IMR-90 (cell line): ENCODE measurements at regions not wholly inside any gene's neighbourhood (a gene's known extent, or its start where the extent isn't known, plus 50 kb on each side); places are given as distances from the start of the nearest gene placed in this dataset.

Experiments
- ATAC-seq: fragments of 200-7000 bp; cut with Tn5 transposase; 2 replicates; pipeline ENCODE4 v1.9.1; 2020; ENCODE audit warnings: low read depth, mild to moderate bottlenecking, moderate library complexity
- BruUV-seq: library from RNA; stranded (reverse); fragments of 400-500 nt; replicated peaks from 2 replicates; lab custom pipeline; 2021; lab: Mats Ljungman, UMichigan
- CTCF ChIA-PET: fragments of 300-600 bp; formaldehyde crosslinking; extraction: SDS; loops from one replicate; lab custom pipeline; 2021; ENCODE audit warnings: antibody characterized with exemption; lab: Yijun Ruan, JAX
- POLR2A ChIA-PET: fragments of 300-600 bp; sonication (Branson Sonifier 250); formaldehyde crosslinking; loops from one replicate; lab custom pipeline; 2022; ENCODE audit warnings: antibody characterized with exemption; ENCODE audit not compliant: unreplicated experiment; lab: Charles Lee
- DNase-seq: peaks from one replicate; pipeline ENCODE4 v3.0.0; 2013
- H2AFZ ChIP-seq: replicated peaks from 2 replicates; pipeline ENCODE3; 2013; ENCODE audit warnings: low read length, mild to moderate bottlenecking; ENCODE audit not compliant: poor library complexity
- H2AK5ac ChIP-seq: 2 replicates; pipeline ENCODE4 v1.6.1; 2013; ENCODE audit warnings: low read depth, low read length, inconsistent platforms
- H2AK9ac ChIP-seq: replicated peaks from 2 replicates; pipeline ENCODE3; 2013; ENCODE audit warnings: mild to moderate bottlenecking, low read depth, low read length, moderate library complexity; ENCODE audit not compliant: poor library complexity
- H2BK120ac ChIP-seq: 2 replicates; pipeline ENCODE4 v1.6.1; 2013; ENCODE audit warnings: low read depth, low read length, inconsistent platforms
- H2BK15ac ChIP-seq: 3 replicates; pipeline ENCODE4 v1.6.1; 2013; ENCODE audit warnings: low read depth, low read length, inconsistent platforms
- H2BK20ac ChIP-seq: 2 replicates; pipeline ENCODE4 v1.6.1; 2013; ENCODE audit warnings: low read depth, mild to moderate bottlenecking, inconsistent platforms, low read length, moderate library complexity
- H2BK5ac ChIP-seq: 2 replicates; pipeline ENCODE4 v1.6.1; 2013; ENCODE audit warnings: mild to moderate bottlenecking, low read depth, low read length, inconsistent platforms; ENCODE audit not compliant: poor library complexity, severe bottlenecking
- H3K14ac ChIP-seq: replicated peaks from 2 replicates; pipeline ENCODE4 v1.6.1; 2013; ENCODE audit warnings: low read depth, low read length, inconsistent platforms
- H3K18ac ChIP-seq: 2 replicates; pipeline ENCODE4 v1.6.1; 2013; ENCODE audit warnings: low read depth, low read length, control low read depth
- H3K23ac ChIP-seq: 2 replicates; pipeline ENCODE4 v1.6.1; 2013; ENCODE audit warnings: low read depth, low read length, inconsistent platforms
- H3K27ac ChIP-seq: 2 replicates; pipeline ENCODE4 v1.5.1; 2013; ENCODE audit warnings: mild to moderate bottlenecking, control low read depth, low read length; ENCODE audit not compliant: insufficient read depth
- H3K27me3 ChIP-seq: 2 replicates; pipeline ENCODE4 v1.6.1; 2013; ENCODE audit warnings: low read length; ENCODE audit not compliant: control insufficient read depth, insufficient read depth
- H3K36me3 ChIP-seq: 2 replicates; pipeline ENCODE4 v1.6.1; 2013; ENCODE audit warnings: low read length, mixed read lengths; ENCODE audit not compliant: control insufficient read depth, insufficient read depth
- H3K4ac ChIP-seq: 2 replicates; pipeline ENCODE4 v1.6.1; 2013; ENCODE audit warnings: low read depth, low read length, inconsistent platforms
- H3K4me1 ChIP-seq: 2 replicates; pipeline ENCODE4 v1.6.1; 2013; ENCODE audit warnings: low read length, mixed read lengths; ENCODE audit not compliant: control insufficient read depth, insufficient read depth
- H3K4me2 ChIP-seq: 2 replicates; pipeline ENCODE4 v1.6.1; 2013; ENCODE audit warnings: low read depth, mild to moderate bottlenecking, control low read depth, low read length, moderate library complexity
- H3K4me3 ChIP-seq: 2 replicates; pipeline ENCODE4 v1.5.1; 2013; ENCODE audit warnings: low read depth, mild to moderate bottlenecking, control low read depth, low read length, moderate library complexity; ENCODE audit not compliant: insufficient read depth
- H3K56ac ChIP-seq: 2 replicates; pipeline ENCODE4 v1.6.1; 2013; ENCODE audit warnings: low read length, inconsistent platforms; ENCODE audit not compliant: insufficient read depth; ENCODE audit errors: extremely low read depth
- H3K79me1 ChIP-seq, 2 experiments: 2 replicates each; pipeline ENCODE4 v1.6.1; 2013; ENCODE audit warnings: low read length in 2 of 2, inconsistent platforms in 1 of 2, low read depth in 1 of 2
- H3K9ac ChIP-seq: 2 replicates; pipeline ENCODE4 v1.6.1; 2013; ENCODE audit warnings: low read depth, low read length, control low read depth
- H3K9me1 ChIP-seq: 2 replicates; pipeline ENCODE4 v1.6.1; 2013; ENCODE audit warnings: low read length, inconsistent platforms; ENCODE audit not compliant: insufficient read depth
- H3K9me3 ChIP-seq: 2 replicates; pipeline ENCODE4 v1.6.1; 2013; ENCODE audit warnings: low read length; ENCODE audit not compliant: control insufficient read depth, insufficient read depth
- H4K20me1 ChIP-seq: 2 replicates; pipeline ENCODE4 v1.6.1; 2013; ENCODE audit warnings: low read length, inconsistent platforms; ENCODE audit not compliant: insufficient read depth
- H4K5ac ChIP-seq: 2 replicates; pipeline ENCODE4 v1.6.1; 2013; ENCODE audit warnings: mild to moderate bottlenecking, low read depth, low read length, control low read depth
- H4K8ac ChIP-seq, 2 experiments: 2 replicates each; pipeline ENCODE4 v1.6.1; 2013; ENCODE audit warnings: low read depth in 2 of 2, low read length in 2 of 2, control low read depth in 1 of 2, inconsistent platforms in 1 of 2
- H4K91ac ChIP-seq: 2 replicates; pipeline ENCODE4 v1.6.1; 2013; ENCODE audit warnings: low read depth, low read length, inconsistent platforms; ENCODE audit not compliant: insufficient read depth
- POLR2A ChIP-seq: IDR thresholded peaks from 2 replicates; pipeline ENCODE4 v1.6.1; 2012; ENCODE audit warnings: mild to moderate bottlenecking, low read depth, low read length
- RCOR1 ChIP-seq: IDR thresholded peaks from 2 replicates; pipeline ENCODE4 v1.6.1; 2012; ENCODE audit warnings: mild to moderate bottlenecking, low read length, improper control_type of control experiment; ENCODE audit not compliant: insufficient replicate concordance
- WGBS, 2 experiments: methylation state at CpG; one replicate each; pipeline versions ENCODE4 v1.1.5 to v1.1.7; 2013; ENCODE audit warnings: missing lambda C conversion rate in 2 of 2; ENCODE audit not compliant: insufficient read length in 1 of 2; ENCODE audit errors: extremely low coverage in 2 of 2; 5-methylcytosine and 5-hydroxymethylcytosine counted together
- dilution Hi-C: fragments of 300-500 bp; cut with HindIII; formaldehyde crosslinking; loops from one replicate; pipeline ENCODE4 v1.14.3; 2018; ENCODE audit warnings: low sequenced_read_pairs; ENCODE audit not compliant: unreplicated experiment
- in situ Hi-C: fragments of 300-500 bp; cut with MboI; formaldehyde crosslinking; loops from 3 replicates; pipeline ENCODE4 v1.14.3; 2019; ENCODE audit warnings: low sequenced_read_pairs, inconsistent platforms, mixed read lengths
- intact Hi-C: fragments of 100-400 bp; cut with micrococcal nuclease; formaldehyde crosslinking; loops from 2 replicates; pipeline ENCODE4 v1.10.0; 2022
- TF ChIP-seq, protein P1 (sequence below): conservative IDR thresholded peaks from 2 replicates; pipeline ENCODE4 v1.5.1; 2012; ENCODE audit warnings: mild to moderate bottlenecking, low read depth, low read length, improper control_type of control experiment

DNA sequence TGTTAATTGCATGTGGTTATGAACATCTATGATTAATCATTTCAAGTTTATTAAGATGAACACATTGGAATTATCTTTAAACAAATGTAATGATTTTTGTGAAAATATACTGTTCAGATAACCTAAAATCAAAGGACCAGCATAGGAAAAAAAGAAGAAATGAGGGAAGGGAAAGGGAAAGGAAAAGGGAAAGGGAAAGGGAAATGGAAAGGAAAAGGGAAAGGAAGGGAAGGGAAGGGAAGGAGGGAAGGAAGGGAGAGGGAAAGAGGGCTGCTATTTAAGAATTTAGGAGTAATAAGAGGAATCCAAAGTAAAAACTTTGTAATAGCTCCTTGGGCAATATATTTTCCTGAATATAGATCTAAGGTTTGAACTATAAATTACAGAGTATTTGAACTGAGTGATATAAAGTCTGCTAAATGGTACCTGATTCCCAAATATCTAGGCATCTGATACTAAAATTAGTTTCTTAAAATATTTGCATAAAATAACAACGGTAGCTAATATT is 726.3 kb downstream of the EPHA4 start:
- ChIA-PET CTCF (no interaction called here), POLR2A (no interaction called here)
- DNase-seq (no peak), ATAC-seq (no peak)
- H3K27ac ChIP-seq: no peak overlapping the region
- H2BK15ac ChIP-seq: no peak overlapping the region
- H3K36me3 ChIP-seq: no peaks in the 10 kb centered on the region
- no peak overlapping the region for H3K4me2 ChIP-seq
- dilution Hi-C loops: no loop called here
- H3K18ac ChIP-seq: no peak overlapping the region
- BruUV-seq: no TSS peak
- no peak overlapping the region for H2BK20ac ChIP-seq
- no peak overlapping the region for H3K14ac ChIP-seq
- no peaks in the 10 kb centered on the region for H3K27me3 ChIP-seq
- H3K9me1 ChIP-seq: no peaks in the 10 kb centered on the region
- H3K4ac ChIP-seq: no peak overlapping the region
- no peak overlapping the region for H2AFZ ChIP-seq
- no peak overlapping the region for H4K91ac ChIP-seq
- TF ChIP-seq RCOR1 (no peak), POLR2A (no peak)
- TF ChIP-seq, protein P1, sequence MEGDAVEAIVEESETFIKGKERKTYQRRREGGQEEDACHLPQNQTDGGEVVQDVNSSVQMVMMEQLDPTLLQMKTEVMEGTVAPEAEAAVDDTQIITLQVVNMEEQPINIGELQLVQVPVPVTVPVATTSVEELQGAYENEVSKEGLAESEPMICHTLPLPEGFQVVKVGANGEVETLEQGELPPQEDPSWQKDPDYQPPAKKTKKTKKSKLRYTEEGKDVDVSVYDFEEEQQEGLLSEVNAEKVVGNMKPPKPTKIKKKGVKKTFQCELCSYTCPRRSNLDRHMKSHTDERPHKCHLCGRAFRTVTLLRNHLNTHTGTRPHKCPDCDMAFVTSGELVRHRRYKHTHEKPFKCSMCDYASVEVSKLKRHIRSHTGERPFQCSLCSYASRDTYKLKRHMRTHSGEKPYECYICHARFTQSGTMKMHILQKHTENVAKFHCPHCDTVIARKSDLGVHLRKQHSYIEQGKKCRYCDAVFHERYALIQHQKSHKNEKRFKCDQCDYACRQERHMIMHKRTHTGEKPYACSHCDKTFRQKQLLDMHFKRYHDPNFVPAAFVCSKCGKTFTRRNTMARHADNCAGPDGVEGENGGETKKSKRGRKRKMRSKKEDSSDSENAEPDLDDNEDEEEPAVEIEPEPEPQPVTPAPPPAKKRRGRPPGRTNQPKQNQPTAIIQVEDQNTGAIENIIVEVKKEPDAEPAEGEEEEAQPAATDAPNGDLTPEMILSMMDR: no peak
- H3K9me3 ChIP-seq: no peaks in the 10 kb centered on the region
- no CpG with 5 or more reads among the region's 1 CpG for WGBS, 2 experiments
- H2BK120ac ChIP-seq: no peak overlapping the region
- no peaks in the 10 kb centered on the region for H3K79me1 ChIP-seq
- H4K8ac ChIP-seq: no peak overlapping the region
- H4K20me1 ChIP-seq: no peaks in the 10 kb centered on the region
- H3K4me3 ChIP-seq: no peak overlapping the region
- H3K4me1 ChIP-seq: 0 out of 2 replicates have a peak, but pooled peaks cover 2% of the 10 kb centered on the region
- H2AK5ac ChIP-seq: no peak overlapping the region
- no peak overlapping the region for H2AK9ac ChIP-seq
- H3K9ac ChIP-seq: no peak overlapping the region
- intact Hi-C loops: loop anchor here (5.0 to 10.0 kb wide), 2 partner anchors 579 to 726 kb away; partner anchors contain the start of gene EPHA4
- H3K56ac ChIP-seq: no peak overlapping the region
- H4K5ac ChIP-seq: no peak overlapping the region
- H3K23ac ChIP-seq: no peak overlapping the region
- in situ Hi-C loops: no loop called here
- no peak overlapping the region for H2BK5ac ChIP-seq
